GM12891 (cell line): ENCODE measurements at regions not wholly inside any gene's neighbourhood (a gene's known extent, or its start where the extent isn't known, plus 50 kb on each side); places are given as distances from the start of the nearest gene placed in this dataset.

Experiments used
- POLR2A ChIP-seq: IDR thresholded peaks from 2 replicates; pipeline ENCODE4 v1.6.1; 2011; ENCODE audit warnings: low read depth, low read length, control low read depth
- POLR2AphosphoS5 ChIP-seq: IDR thresholded peaks from 2 replicates; pipeline ENCODE4 v1.6.1; 2011; ENCODE audit warnings: low read depth, low read length, control low read depth
- TAF1 ChIP-seq: IDR thresholded peaks from 2 replicates; pipeline ENCODE4 v1.6.1; 2011; ENCODE audit warnings: low read depth, low read length, control low read depth

DNA sequence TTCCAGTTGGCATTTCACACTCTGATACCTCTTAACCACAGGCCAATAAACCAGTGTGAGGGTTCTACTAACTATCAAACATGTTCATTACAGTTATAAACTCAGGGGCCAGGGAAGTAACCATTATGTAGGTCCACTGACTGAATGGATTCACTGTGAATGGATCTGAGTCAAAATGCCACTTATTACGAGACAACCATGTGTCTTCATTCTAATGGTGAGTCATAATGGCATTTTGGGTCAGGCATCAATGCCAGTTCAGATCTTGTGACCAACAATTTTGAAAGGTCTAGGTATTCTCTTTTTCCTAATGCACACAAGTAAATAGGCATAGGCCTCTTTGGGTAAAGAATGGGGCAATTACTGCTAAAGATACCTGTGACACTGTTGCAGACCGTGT lies 112.2 kb upstream of the HEY2 start:
- no peak for TF ChIP-seq TAF1
- TF ChIP-seq POLR2A = no peak
- TF ChIP-seq POLR2AphosphoS5 = no peak
